ENCODE measurements at regions not wholly inside any gene's neighbourhood (a gene's known extent, or its start where the extent isn't known, plus 50 kb on each side); places are given as distances from the start of the nearest gene placed in this dataset.

DNA sequence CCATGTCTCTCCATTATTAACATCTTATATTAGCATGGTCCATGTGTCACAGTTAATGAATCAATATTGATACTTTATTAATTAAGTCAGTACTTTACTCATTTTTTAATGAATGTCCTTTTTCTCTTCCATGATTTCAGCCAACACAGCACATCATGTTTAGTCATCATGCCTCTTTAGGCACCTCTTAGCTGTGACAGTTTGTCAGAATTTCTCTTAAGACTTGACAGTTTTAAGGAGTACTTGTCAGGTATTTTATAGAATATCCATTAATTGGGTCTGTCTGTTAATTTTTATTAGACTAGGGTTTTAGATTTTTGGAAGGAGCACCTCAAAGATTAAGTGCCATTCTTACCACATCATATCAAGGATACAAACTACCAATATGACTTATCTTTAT lies 729.4 kb downstream of the HACE1 start:
- H3K79me2 ChIP-seq (ENCODE audit: insufficient read depth, low read length): no peaks in the 10 kb centered on the region

DNA sequence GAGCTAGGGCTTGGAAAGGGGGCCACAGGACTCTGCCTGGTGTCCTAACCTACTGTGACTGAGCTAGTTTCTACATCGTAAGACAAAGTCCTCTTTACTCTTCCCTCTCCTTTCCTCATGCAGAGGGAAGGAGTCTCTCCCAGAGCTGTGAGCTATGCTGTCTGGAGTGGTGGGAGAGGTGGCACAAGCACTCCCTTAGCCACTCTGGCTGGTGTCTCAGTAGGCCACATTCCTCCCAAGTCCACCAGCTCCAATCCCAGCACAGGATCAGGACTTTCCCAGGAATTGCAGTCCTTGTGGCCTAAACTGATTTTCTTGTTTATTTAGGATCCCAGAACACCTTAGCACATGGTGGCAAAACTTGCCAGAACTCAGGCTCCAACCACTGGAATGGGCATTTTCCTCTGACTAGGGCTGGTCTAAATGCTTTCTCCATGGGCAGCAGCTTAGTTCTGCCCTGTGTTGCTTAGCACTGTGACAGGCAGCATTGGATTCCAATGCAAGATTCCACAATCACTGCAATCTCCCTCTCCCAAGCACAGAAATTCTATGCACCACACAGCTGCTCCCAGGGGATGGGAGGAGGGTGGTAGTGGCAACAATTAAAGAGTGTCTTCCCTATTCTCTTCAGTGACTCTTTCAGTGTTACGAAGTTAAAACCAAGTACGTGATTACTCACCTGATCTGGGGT lies 733.3 kb downstream of the HACE1 start:
- Histone ChIP-seq H3K9ac (ENCODE audit: low read length) (no peak overlapping the region), H3K9me3 (ENCODE audit: low read length) (no peaks in the 10 kb centered on the region), H3K4me2 (ENCODE audit: low read length) (no peak overlapping the region), H2AFZ (ENCODE audit: low read length) (no peak overlapping the region), H3K4me3 (ENCODE audit: low read depth, low read length, poor library complexity, severe bottlenecking) (no peak overlapping the region), H3K4me1 (ENCODE audit: insufficient read depth, low read length, severe bottlenecking) (no peaks in the 10 kb centered on the region), H3F3A (ENCODE audit: insufficient read depth, low read length) (no peaks in the 10 kb centered on the region), H3K36me3 (ENCODE audit: insufficient read depth, low read length) (no peaks in the 10 kb centered on the region), H3K27ac (ENCODE audit: low read depth, low read length, poor library complexity, severe bottlenecking) (no peak overlapping the region), H4K20me1 (ENCODE audit: insufficient read depth, low read length) (no peaks in the 10 kb centered on the region), H3K79me2 (ENCODE audit: insufficient read depth, low read length) (no peaks in the 10 kb centered on the region), H3K27me3 (ENCODE audit: insufficient read depth, low read length) (no peaks in the 10 kb centered on the region), H3K9me2 (ENCODE audit: low read depth, low read length) (no peaks in the 10 kb centered on the region)
- TF ChIP-seq, protein P1, sequence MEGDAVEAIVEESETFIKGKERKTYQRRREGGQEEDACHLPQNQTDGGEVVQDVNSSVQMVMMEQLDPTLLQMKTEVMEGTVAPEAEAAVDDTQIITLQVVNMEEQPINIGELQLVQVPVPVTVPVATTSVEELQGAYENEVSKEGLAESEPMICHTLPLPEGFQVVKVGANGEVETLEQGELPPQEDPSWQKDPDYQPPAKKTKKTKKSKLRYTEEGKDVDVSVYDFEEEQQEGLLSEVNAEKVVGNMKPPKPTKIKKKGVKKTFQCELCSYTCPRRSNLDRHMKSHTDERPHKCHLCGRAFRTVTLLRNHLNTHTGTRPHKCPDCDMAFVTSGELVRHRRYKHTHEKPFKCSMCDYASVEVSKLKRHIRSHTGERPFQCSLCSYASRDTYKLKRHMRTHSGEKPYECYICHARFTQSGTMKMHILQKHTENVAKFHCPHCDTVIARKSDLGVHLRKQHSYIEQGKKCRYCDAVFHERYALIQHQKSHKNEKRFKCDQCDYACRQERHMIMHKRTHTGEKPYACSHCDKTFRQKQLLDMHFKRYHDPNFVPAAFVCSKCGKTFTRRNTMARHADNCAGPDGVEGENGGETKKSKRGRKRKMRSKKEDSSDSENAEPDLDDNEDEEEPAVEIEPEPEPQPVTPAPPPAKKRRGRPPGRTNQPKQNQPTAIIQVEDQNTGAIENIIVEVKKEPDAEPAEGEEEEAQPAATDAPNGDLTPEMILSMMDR (IDR thresholded peaks at IDR 0.05; ENCODE audit: low read length): no peak
- TF ChIP-seq EZH2 (IDR thresholded peaks at IDR 0.05; ENCODE audit: borderline replicate concordance, low read length): no peak

More for the DNA sequence above, 729.4 kb downstream of the HACE1 start:
- H3K9me3 ChIP-seq (ENCODE audit: low read length): no peaks in the 10 kb centered on the region
- no peak overlapping the region for H3K9ac ChIP-seq (ENCODE audit: low read length)
- H3K27ac ChIP-seq (ENCODE audit: low read depth, low read length, poor library complexity, severe bottlenecking): no peak overlapping the region
- no peak overlapping the region for H3K4me3 ChIP-seq (ENCODE audit: low read depth, low read length, poor library complexity, severe bottlenecking)
- no peaks in the 10 kb centered on the region for H3K4me1 ChIP-seq (ENCODE audit: insufficient read depth, low read length, severe bottlenecking)
- H2AFZ ChIP-seq (ENCODE audit: low read length): no peak overlapping the region
- no peaks in the 10 kb centered on the region for H3K9me2 ChIP-seq (ENCODE audit: low read depth, low read length)
- H3K27me3 ChIP-seq (ENCODE audit: insufficient read depth, low read length): no peaks in the 10 kb centered on the region
- no peaks in the 10 kb centered on the region for H4K20me1 ChIP-seq (ENCODE audit: insufficient read depth, low read length)
- no peaks in the 10 kb centered on the region for H3K36me3 ChIP-seq (ENCODE audit: insufficient read depth, low read length)
- H3K4me2 ChIP-seq (ENCODE audit: low read length): no peak overlapping the region
- H3F3A ChIP-seq (ENCODE audit: insufficient read depth, low read length): no peaks in the 10 kb centered on the region
- TF ChIP-seq EZH2 (IDR thresholded peaks at IDR 0.05; ENCODE audit: borderline replicate concordance, low read length): no peak
- TF ChIP-seq, protein P1 (IDR thresholded peaks at IDR 0.05; ENCODE audit: low read length): no peak

DNA sequence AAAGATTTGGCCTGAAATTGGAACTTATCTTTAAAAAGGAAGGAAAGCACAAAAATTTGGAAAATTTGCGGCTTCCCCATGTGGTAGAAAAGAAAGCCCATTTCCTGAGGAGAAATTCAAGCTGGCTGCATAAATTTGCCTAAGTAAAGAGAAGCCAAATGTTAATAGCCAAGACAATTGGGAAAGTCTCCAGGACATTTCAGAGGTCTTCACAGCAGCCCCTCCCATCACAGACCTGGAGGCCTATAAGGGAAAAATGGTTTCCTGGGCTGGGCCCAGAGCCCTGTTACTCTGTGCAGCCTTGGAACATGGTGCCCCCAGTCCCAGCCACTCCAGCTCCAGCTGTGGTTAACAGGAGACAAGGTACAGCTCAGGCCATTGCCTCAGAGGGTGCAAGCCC lies 736.5 kb downstream of the HACE1 start:
- TF ChIP-seq EZH2 (IDR thresholded peaks at IDR 0.05; ENCODE audit: borderline replicate concordance, low read length): no peak
- TF ChIP-seq, protein P1 (IDR thresholded peaks at IDR 0.05; ENCODE audit: low read length): no peak
- no peak overlapping the region for H3K4me3 ChIP-seq (ENCODE audit: low read depth, low read length, poor library complexity, severe bottlenecking)
- no peaks in the 10 kb centered on the region for H3K4me1 ChIP-seq (ENCODE audit: insufficient read depth, low read length, severe bottlenecking)
- H3K27me3 ChIP-seq (ENCODE audit: insufficient read depth, low read length): no peaks in the 10 kb centered on the region
- no peak overlapping the region for H3K27ac ChIP-seq (ENCODE audit: low read depth, low read length, poor library complexity, severe bottlenecking)
- no peaks in the 10 kb centered on the region for H3K36me3 ChIP-seq (ENCODE audit: insufficient read depth, low read length)
- H3K9me3 ChIP-seq (ENCODE audit: low read length): no peaks in the 10 kb centered on the region
- no peak overlapping the region for H2AFZ ChIP-seq (ENCODE audit: low read length)
- no peak overlapping the region for H3K4me2 ChIP-seq (ENCODE audit: low read length)
- no peaks in the 10 kb centered on the region for H3F3A ChIP-seq (ENCODE audit: insufficient read depth, low read length)
- H4K20me1 ChIP-seq (ENCODE audit: insufficient read depth, low read length): no peaks in the 10 kb centered on the region
- H3K9ac ChIP-seq (ENCODE audit: low read length): no peak overlapping the region
- no peaks in the 10 kb centered on the region for H3K79me2 ChIP-seq (ENCODE audit: insufficient read depth, low read length)
- no peaks in the 10 kb centered on the region for H3K9me2 ChIP-seq (ENCODE audit: low read depth, low read length)

Data from OCI-LY1 (cell line).